ENCODE measurements at regions not wholly inside any gene's neighbourhood (a gene's known extent, or its start where the extent isn't known, plus 50 kb on each side); places are given as distances from the start of the nearest gene placed in this dataset.

DNA sequence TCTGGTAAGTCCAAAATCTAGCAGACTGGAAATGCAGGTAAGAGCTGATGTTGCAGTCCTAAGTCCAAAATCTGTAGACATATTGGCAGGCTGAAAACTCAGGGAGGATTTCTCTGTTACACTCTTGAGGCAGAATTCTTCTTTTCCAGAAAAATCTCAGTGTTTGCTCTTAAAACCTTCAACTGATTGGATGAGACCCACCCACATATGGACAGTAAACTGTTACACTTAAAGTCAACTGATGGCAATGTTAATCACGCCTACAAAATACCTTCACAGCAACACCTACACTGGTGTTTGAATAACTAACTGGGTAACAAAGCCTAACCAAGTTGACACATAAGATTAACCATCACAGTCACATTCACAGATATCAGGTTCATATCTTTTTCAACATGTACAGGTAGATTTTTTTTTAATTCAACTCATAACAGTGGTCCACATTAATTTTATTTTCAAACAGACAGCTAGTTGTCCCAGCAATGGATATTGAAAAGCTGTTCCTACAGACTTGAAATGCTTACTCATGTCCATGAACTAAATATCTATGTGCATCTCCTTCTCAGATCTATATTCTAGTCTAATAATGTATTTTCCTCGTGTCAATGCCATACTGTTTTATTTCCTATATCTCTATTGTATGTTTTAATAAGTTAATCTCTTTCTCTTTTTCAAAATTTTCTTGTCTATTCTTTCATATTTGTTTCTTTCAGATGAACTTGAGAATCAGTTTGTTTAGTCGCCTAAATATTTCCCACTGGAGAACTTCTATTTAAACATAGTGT, 110.1 kb downstream of the TMPRSS5 start:
- TF ChIP-seq POU6F1 (CRISPR knock-in tag; IDR thresholded peaks at IDR 0.05; ENCODE audit: borderline replicate concordance, low read depth): no peak
- TF ChIP-seq, protein P1, sequence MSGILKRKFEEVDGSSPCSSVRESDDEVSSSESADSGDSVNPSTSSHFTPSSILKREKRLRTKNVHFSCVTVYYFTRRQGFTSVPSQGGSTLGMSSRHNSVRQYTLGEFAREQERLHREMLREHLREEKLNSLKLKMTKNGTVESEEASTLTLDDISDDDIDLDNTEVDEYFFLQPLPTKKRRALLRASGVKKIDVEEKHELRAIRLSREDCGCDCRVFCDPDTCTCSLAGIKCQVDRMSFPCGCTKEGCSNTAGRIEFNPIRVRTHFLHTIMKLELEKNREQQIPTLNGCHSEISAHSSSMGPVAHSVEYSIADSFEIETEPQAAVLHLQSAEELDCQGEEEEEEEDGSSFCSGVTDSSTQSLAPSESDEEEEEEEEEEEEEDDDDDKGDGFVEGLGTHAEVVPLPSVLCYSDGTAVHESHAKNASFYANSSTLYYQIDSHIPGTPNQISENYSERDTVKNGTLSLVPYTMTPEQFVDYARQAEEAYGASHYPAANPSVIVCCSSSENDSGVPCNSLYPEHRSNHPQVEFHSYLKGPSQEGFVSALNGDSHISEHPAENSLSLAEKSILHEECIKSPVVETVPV (CRISPR knock-in tag; IDR thresholded peaks at IDR 0.05): no peak
- no peak for TF ChIP-seq ZFP30 (CRISPR knock-in tag; IDR thresholded peaks at IDR 0.05)
- TF ChIP-seq BACH2 (CRISPR knock-in tag; IDR thresholded peaks at IDR 0.05; ENCODE audit: borderline replicate concordance): no peak
- TF ChIP-seq ZFP3 (CRISPR knock-in tag; IDR thresholded peaks at IDR 0.05): no peak
- TF ChIP-seq RARB (CRISPR knock-in tag; IDR thresholded peaks at IDR 0.05): no peak
- no peak for TF ChIP-seq SNAI2 (CRISPR knock-in tag; IDR thresholded peaks at IDR 0.05)
- no peak for TF ChIP-seq ZC3H10 (CRISPR knock-in tag; IDR thresholded peaks at IDR 0.05)
- no peak for TF ChIP-seq ZNF565 (CRISPR knock-in tag; conservative IDR thresholded peaks at IDR 0.05; ENCODE audit: low read depth)
